ENCODE measurements at regions not wholly inside any gene's neighbourhood (a gene's known extent, or its start where the extent isn't known, plus 50 kb on each side); places are given as distances from the start of the nearest gene placed in this dataset.

DNA sequence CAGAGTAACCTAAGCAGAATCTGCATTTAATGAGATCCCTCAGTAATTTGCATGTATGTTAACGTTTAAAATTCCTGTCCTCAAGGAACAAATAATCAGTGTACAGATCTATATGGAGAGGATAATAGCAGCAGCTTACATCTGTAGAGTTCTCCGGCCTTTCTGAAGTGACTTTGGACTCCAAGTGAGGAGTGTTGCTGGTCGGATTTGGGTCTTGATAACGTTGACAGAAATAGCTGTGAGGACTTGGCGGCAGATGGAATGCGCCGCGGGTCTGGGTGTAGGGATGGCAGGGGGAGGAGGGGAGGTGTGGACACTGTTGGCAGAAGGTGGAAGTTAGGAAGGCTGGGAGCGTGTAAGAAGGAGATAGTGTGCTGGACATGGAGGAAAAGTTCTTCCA is 170.9 kb upstream of the GATA6 start:
- Mint-ChIP-seq H3K9me3 (no peaks in the 10 kb centered on the region), H3K27ac (no peak overlapping the region), H3K36me3 (no peaks in the 10 kb centered on the region), H3K4me3 (no peak overlapping the region), H3K4me1 (ENCODE audit: low read depth) (peaks cover 4% of the 10 kb centered on the region), H3K27me3 (no peaks in the 10 kb centered on the region)
- ChIA-PET CTCF (interaction anchor here (0.7 to 2.1 kb wide), 3 partner anchors 17 to 100 kb away, joined by 3 to 4 read pairs (median 3); no protein-coding TSS in a partner anchor), POLR2A (no interaction called here)
- DNase-seq: no peak
- intact Hi-C loops (cut with micrococcal nuclease): loop anchor here (5.0 kb wide), 2 partner anchors 564 to 704 kb away; no protein-coding TSS in a partner anchor

DNA sequence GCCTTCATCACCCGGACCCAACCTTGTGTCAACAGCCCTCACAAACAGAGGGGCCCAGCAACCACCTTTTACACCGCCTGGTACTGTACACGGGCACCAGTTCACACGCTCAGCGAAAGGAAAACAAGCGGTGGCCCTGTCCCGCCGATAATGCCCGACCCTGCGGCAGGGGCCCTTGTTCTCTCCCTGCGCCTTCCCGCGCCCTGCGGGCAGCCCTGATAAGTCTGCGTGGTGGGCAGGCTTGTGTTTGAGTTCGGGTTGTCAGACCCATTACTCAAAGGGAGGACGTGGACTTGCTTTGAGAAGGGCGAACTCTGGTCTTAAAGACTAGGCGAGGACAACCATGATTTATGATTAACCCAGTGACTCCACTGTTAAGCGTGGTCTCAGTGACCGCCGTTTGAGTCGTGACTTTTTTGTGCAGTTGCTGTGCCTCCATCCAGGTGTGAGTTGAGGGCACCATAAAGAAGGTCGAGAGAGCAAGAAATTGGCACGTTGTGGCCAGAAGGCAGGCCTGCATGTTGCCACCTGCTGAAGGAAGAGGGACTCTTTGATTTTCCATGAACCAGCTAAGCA is 167.4 kb upstream of the GATA6 start:
- Mint-ChIP-seq H3K4me1 (ENCODE audit: low read depth) (peaks cover 4% of the 10 kb centered on the region), H3K27me3 (no peaks in the 10 kb centered on the region), H3K9me3 (no peaks in the 10 kb centered on the region), H3K27ac (no peak overlapping the region), H3K4me3 (no peak overlapping the region), H3K36me3 (no peaks in the 10 kb centered on the region)
- ChIA-PET POLR2A (no interaction called here), CTCF (no interaction called here)
- intact Hi-C loops (cut with micrococcal nuclease): no loop called here
- no peak for DNase-seq

DNA sequence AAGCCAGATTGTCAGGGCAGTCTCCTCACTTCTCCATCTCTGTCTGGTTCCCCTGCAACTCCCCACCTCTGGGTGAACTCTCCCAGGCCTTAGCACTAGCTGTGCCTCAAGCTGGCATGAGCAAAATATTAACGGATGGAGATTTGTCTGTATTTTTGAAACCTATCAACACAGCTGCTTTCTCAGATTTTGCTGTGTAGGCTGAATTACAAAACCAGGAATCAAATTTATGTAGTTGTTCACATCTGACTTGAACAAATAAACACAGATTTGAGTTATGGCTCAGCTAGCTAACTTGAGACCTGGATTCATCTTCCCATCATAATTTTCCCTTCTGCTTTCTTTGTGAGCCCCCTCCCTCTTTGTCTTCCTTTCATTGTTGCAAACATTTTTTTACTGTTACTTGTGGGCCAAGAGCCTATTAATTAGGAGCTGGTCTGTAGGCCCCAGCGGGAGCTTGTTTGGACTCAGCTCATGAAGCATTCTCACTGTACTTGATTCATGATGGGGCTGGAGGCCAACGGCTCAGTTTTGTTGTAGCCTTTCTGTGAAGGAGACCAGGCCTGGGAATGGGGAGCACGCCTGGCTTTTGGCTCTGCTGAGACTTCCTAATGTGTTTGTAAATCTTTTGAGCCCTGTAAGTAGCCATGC is 164.1 kb upstream of the GATA6 start:
- Mint-ChIP-seq H3K9me3 (peaks cover 11% of the 10 kb centered on the region), H3K27me3 (no peaks in the 10 kb centered on the region), H3K4me1 (ENCODE audit: low read depth) (no peaks in the 10 kb centered on the region), H3K27ac (no peak overlapping the region), H3K4me3 (no peak overlapping the region), H3K36me3 (no peaks in the 10 kb centered on the region)
- ChIA-PET POLR2A (no interaction called here), CTCF (no interaction called here)
- no peak for DNase-seq
- intact Hi-C loops (cut with micrococcal nuclease): no loop called here

DNA sequence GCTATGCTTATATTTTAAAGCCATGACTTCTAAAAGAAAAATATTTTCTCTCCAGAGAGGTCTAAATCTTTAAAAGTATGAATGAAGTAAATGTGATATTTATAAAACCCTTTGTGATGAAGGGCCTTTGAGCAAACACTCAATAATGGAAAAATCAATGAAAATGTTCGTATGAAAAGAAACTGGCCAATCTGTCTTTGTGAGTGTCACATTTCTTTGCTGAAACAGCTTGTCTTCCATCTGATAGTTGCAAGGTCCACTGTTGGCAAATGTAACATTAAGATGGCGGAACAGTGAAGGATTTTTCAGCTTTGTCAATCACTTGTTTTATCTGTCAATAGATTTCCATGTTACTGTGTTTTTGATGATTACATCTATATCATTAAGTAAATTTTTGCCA is 162.9 kb upstream of the GATA6 start:
- Mint-ChIP-seq H3K27ac (no peak overlapping the region), H3K9me3 (peaks cover 11% of the 10 kb centered on the region), H3K4me1 (ENCODE audit: low read depth) (no peaks in the 10 kb centered on the region), H3K27me3 (no peaks in the 10 kb centered on the region), H3K36me3 (no peaks in the 10 kb centered on the region), H3K4me3 (no peak overlapping the region)
- ChIA-PET CTCF (no interaction called here), POLR2A (no interaction called here)
- DNase-seq: no peak
- intact Hi-C loops (cut with micrococcal nuclease): no loop called here

DNA sequence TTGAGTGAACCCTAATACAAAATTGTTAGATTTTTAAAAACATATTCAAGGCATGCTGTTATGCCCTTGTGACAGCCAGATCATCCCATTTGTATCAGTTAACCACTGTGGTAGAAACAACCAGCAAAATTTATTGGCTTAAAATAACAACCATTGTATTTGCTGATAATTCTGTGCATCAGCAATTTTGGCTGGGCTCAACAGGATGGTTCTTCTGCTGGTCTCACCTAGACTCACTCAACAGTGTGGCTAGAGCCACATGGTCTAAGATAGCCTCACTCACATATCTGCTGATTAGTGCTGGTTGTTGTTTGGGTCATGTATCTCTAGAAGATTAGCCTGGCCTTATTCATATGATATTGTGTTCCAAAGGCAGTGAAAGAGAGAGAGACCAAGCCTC is 160.1 kb upstream of the GATA6 start:
- CTCF ChIA-PET: no interaction called here

DNA sequence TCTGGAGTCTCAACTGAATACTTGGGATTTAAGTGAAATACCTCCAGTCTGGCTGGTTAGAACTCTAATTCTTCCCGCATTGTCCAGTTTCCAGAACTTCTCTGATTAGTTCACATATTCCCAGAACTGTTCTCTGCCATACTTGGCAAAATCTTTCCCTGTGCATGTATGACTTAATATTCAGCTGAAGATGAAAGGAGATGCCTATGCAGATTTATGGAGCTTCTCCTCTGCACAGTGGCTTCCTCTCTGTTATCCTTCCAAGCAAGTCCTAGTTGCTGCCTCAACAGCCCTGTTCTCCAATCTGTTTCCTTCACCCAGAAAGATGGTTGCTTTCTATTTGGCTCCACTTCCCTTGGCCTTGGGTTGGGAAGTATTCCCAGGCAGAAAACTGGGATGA is 155.4 kb upstream of the GATA6 start:
- Mint-ChIP-seq H3K27me3 (peaks cover 4% of the 10 kb centered on the region), H3K4me1 (ENCODE audit: low read depth) (no peaks in the 10 kb centered on the region), H3K36me3 (no peaks in the 10 kb centered on the region), H3K27ac (no peak overlapping the region), H3K9me3 (peaks cover 24% of the 10 kb centered on the region), H3K4me3 (no peak overlapping the region)
- intact Hi-C loops (cut with micrococcal nuclease): no loop called here
- CTCF ChIA-PET: interaction anchor here (0.7 kb wide), 1 partner anchor 33 kb away, joined by 3 read pairs; no protein-coding TSS in a partner anchor
- POLR2A ChIA-PET: no interaction called here
- DNase-seq: no peak

More for the DNA sequence above, 160.1 kb upstream of the GATA6 start:
- no peaks in the 10 kb centered on the region for H3K36me3 Mint-ChIP-seq
- no peak for DNase-seq
- no peaks in the 10 kb centered on the region for H3K27me3 Mint-ChIP-seq
- no peaks in the 10 kb centered on the region for H3K4me1 Mint-ChIP-seq (ENCODE audit: low read depth)
- peaks cover 26% of the 10 kb centered on the region for H3K9me3 Mint-ChIP-seq
- intact Hi-C loops (cut with micrococcal nuclease): no loop called here
- no peak overlapping the region for H3K4me3 Mint-ChIP-seq
- POLR2A ChIA-PET: no interaction called here
- no peak overlapping the region for H3K27ac Mint-ChIP-seq

DNA sequence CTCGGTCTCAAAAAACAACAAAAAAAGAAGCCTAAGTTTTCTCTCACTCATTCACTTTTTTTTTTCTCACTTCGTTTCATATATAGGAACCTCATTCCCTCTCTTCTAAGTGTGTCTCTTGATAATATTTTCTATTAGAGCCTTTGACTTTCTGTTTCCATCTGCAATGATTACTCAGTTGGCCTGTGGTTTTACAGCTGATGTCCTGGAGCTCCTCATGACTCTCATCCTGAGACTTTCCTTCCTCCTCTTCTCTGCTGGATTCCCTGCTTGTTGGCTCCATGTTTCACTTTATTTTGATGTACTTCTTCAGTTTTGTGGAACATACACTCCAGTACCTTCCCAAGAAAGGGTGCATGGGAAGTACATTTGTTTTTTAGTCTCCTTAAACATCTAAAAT is 154.2 kb upstream of the GATA6 start:
- intact Hi-C loops (cut with micrococcal nuclease): no loop called here
- ChIA-PET POLR2A (no interaction called here), CTCF (no interaction called here)
- Mint-ChIP-seq H3K4me1 (ENCODE audit: low read depth) (no peaks in the 10 kb centered on the region), H3K9me3 (peaks cover 15% of the 10 kb centered on the region), H3K27ac (no peak overlapping the region), H3K27me3 (peaks cover 4% of the 10 kb centered on the region), H3K36me3 (no peaks in the 10 kb centered on the region), H3K4me3 (no peak overlapping the region)
- DNase-seq: no peak

DNA sequence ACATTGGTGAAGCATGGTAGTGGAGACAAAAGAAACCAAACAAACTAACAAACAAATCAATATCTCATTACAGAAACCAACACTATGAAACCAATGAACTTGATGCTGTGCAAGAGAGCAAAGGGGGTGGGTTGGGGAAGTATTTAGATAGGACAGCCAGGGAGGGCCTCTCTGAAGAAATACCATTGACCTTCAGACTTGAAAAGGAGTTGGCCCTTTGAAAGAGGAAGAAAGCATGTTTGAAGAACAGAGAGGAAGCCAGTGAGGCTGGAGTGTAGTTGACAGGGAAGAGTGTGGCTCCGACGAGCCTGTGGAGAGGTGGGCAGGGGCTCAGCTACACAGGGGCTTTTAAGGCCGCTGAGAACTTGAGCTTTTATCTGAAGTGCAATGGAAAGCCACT is 151.0 kb upstream of the GATA6 start:
- Mint-ChIP-seq H3K27ac (no peak overlapping the region), H3K9me3 (peaks cover 6% of the 10 kb centered on the region), H3K4me3 (no peak overlapping the region), H3K36me3 (no peaks in the 10 kb centered on the region), H3K4me1 (ENCODE audit: low read depth) (no peaks in the 10 kb centered on the region), H3K27me3 (peaks cover 4% of the 10 kb centered on the region)
- ChIA-PET CTCF (no interaction called here), POLR2A (no interaction called here)
- no peak for DNase-seq
- intact Hi-C loops (cut with micrococcal nuclease): no loop called here

DNA sequence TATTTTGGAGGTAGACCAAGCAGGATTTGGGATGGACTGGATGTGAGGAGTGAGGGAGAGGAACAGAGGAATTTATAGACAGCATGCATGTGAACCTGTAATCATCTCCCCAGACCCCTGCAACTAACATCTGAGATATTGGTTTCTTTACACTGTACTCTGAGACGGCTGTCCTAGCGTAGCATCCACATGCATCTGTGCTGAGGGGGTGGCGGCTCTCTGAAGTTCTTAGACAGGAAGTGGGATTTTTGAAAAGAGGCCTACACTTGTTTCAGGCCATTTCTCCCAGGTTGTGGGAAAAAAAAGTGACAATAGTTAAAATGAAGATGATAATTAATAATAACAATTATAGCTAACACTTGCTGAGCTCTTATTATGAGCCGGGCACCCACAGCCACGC is 150.2 kb upstream of the GATA6 start:
- no peaks in the 10 kb centered on the region for H3K4me1 Mint-ChIP-seq (ENCODE audit: low read depth)
- no peak for DNase-seq
- peaks cover under 1% of the 10 kb centered on the region for H3K9me3 Mint-ChIP-seq
- H3K36me3 Mint-ChIP-seq: no peaks in the 10 kb centered on the region
- intact Hi-C loops (cut with micrococcal nuclease): no loop called here
- ChIA-PET POLR2A (no interaction called here), CTCF (no interaction called here)
- H3K27ac Mint-ChIP-seq: no peak overlapping the region
- peaks cover 4% of the 10 kb centered on the region for H3K27me3 Mint-ChIP-seq
- H3K4me3 Mint-ChIP-seq: no peak overlapping the region

DNA sequence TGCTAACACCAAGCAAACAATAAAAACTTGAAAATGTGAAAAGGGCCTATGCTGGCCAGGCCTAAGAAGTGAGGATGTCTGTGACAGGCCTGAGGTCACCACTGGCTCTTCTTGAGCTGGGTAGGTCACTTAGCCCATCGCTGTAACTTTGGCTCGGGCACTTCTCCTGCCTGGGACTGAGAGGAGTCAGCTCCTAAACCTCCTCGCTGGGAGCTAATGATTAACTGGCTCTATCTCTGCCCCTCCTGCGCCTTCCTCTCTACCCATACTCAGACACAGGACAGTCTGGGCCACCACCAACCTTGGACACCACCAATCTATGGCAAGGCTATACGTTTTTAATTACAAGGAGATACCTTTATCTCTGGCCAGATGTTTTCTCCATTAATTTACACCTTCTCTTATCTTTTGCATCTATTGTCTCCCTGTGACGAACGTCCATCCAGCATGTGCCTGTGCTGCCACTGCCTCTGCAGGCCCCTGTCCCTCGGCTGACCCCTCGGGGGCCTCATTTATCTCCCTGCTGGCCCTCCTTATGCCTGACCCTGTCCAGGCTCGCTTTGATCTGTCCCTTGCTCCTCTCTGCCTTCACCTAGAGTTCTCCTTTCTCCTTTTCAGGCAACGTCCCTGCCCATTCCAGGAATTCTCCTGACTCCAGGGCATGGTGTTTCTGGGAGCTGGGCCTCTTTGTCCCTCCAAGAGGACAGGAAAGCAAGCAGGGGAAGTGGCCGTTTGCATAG is 149.1 kb upstream of the GATA6 start:
- DNase-seq: no peak
- POLR2A ChIA-PET: no interaction called here
- no peaks in the 10 kb centered on the region for H3K9me3 Mint-ChIP-seq
- no peaks in the 10 kb centered on the region for H3K4me1 Mint-ChIP-seq (ENCODE audit: low read depth)
- no peaks in the 10 kb centered on the region for H3K36me3 Mint-ChIP-seq
- H3K27me3 Mint-ChIP-seq: peaks cover 4% of the 10 kb centered on the region
- CTCF ChIA-PET: no interaction called here
- intact Hi-C loops (cut with micrococcal nuclease): no loop called here
- no peak overlapping the region for H3K4me3 Mint-ChIP-seq
- no peak overlapping the region for H3K27ac Mint-ChIP-seq

DNA sequence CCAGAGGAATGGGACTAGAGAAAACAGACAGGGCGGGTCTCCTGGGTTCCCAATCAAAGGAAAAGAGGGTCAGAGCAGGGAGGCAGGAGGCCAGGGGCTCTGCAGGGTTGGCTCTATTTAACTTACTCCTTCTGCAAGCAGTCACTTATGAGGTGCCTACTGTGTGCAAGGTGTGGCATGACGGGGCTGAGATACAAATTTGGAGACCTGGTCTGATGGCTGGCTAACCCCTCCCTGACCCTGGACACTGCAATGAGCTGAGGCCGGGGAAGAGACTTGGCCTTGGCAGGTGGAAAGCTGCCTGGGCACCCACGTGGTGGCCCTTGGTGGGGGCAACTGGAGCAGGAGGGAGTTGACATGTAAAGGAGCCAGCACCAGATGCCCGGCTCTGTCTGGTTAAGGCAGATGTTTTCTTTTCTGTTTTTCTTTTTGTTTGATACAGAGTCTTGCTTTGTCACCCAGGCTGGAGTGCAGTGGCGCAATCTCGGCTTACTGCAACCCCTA is 148.5 kb upstream of the GATA6 start:
- Mint-ChIP-seq H3K4me3 (no peak overlapping the region), H3K9me3 (no peaks in the 10 kb centered on the region), H3K4me1 (ENCODE audit: low read depth) (no peaks in the 10 kb centered on the region), H3K27ac (no peak overlapping the region), H3K36me3 (no peaks in the 10 kb centered on the region), H3K27me3 (peaks cover 4% of the 10 kb centered on the region)
- ChIA-PET CTCF (no interaction called here), POLR2A (no interaction called here)
- intact Hi-C loops (cut with micrococcal nuclease): no loop called here
- DNase-seq: no peak

DNA sequence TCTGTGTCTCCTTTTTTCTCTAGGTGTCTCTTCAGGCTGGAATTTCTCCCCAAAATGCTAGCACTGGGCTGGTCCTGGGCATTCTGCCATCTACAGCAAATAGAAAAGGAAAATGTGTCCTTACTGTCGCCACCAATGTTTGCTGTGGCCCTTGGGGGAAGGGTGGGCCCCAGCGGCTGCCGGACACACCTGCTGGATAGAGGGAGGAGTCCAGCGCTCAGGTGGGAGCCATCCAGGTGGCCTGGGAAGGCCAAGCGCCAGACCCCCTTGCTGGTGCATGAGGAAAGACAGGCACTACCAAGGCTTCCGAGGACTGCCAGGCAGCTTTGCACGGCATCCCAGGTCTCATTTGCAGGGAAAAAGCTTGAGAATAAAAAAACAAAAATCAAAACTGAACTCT is 147.7 kb upstream of the GATA6 start:
- no peaks in the 10 kb centered on the region for H3K36me3 Mint-ChIP-seq
- H3K27ac Mint-ChIP-seq: no peak overlapping the region
- no peaks in the 10 kb centered on the region for H3K9me3 Mint-ChIP-seq
- no peak for DNase-seq
- H3K4me1 Mint-ChIP-seq (ENCODE audit: low read depth): no peaks in the 10 kb centered on the region
- CTCF ChIA-PET: no interaction called here
- intact Hi-C loops (cut with micrococcal nuclease): no loop called here
- H3K4me3 Mint-ChIP-seq: no peak overlapping the region
- POLR2A ChIA-PET: no interaction called here
- H3K27me3 Mint-ChIP-seq: peaks cover 4% of the 10 kb centered on the region

DNA sequence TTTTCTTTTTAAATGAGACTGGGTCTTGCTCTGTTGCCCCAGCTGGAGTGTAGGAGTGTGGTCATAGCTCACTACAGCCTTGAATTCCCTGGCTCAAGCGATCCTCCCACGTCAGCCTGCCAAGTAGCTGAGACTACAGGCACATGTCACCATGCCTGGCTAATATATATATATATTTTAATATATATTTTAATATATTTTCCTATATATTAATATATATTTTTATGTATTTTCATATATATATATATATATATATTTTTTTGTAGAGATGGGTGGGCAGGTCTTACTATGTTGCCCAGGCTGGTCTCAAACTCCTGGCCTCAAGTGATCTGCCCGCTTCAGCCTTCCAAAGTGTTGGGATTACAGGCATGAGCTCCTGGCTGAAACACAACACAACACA is 144.5 kb upstream of the GATA6 start:
- Mint-ChIP-seq H3K27me3 (no peaks in the 10 kb centered on the region), H3K27ac (no peak overlapping the region), H3K4me1 (ENCODE audit: low read depth) (no peaks in the 10 kb centered on the region), H3K9me3 (no peaks in the 10 kb centered on the region), H3K36me3 (no peaks in the 10 kb centered on the region), H3K4me3 (no peak overlapping the region)
- CTCF ChIA-PET: no interaction called here
- DNase-seq: no peak
- POLR2A ChIA-PET: no interaction called here
- intact Hi-C loops (cut with micrococcal nuclease): no loop called here

Measured in activated CD4-positive, alpha-beta memory T cell treated with anti-CD3 and anti-CD28 coated beads for 36 hours (primary cell).